GM12891 (cell line): ENCODE measurements at regions not wholly inside any gene's neighbourhood (a gene's known extent, or its start where the extent isn't known, plus 50 kb on each side); places are given as distances from the start of the nearest gene placed in this dataset.
"Not testable (repeated sequence)": the region's sequence is repeated elsewhere in the genome, so short reads cannot be mapped to it uniquely, and the experiment has no call there.

Experiments
- DNase-seq: peaks from one replicate; pipeline ENCODE4 v3.0.0; 2011; ENCODE audit warnings: low spot score; ENCODE audit not compliant: insufficient read length
- FAIRE-seq: peaks from 2 replicates; lab custom pipeline; 2011; peaks lifted over from hg19 to GRCh38; lab: Jason Lieb, UNC
- PAX5 ChIP-seq: IDR thresholded peaks from 2 replicates; pipeline ENCODE4 v1.6.1; 2011; ENCODE audit warnings: low read length, moderate library complexity, mild to moderate bottlenecking; ENCODE audit not compliant: insufficient read depth, severe bottlenecking
- POLR2A ChIP-seq: IDR thresholded peaks from 2 replicates; pipeline ENCODE4 v1.6.1; 2011; ENCODE audit warnings: low read depth, low read length, control low read depth
- POLR2AphosphoS5 ChIP-seq: IDR thresholded peaks from 2 replicates; pipeline ENCODE4 v1.6.1; 2011; ENCODE audit warnings: low read depth, low read length, control low read depth
- POU2F2 ChIP-seq: IDR thresholded peaks from 2 replicates; pipeline ENCODE4 v1.6.1; 2011; ENCODE audit warnings: low read depth, mild to moderate bottlenecking, control low read depth, low read length, moderate library complexity
- SPI1 ChIP-seq: IDR thresholded peaks from 2 replicates; pipeline ENCODE4 v1.6.1; 2011; ENCODE audit warnings: low read depth, low read length, control low read depth
- TAF1 ChIP-seq: IDR thresholded peaks from 2 replicates; pipeline ENCODE4 v1.6.1; 2011; ENCODE audit warnings: low read depth, low read length, control low read depth

- TF ChIP-seq POLR2A (no peak), POLR2AphosphoS5 (no peak), TAF1 (no peak), PAX5 (no peak), POU2F2 (no peak), SPI1 (no peak)
- FAIRE-seq (no peak), DNase-seq (no peak)
Observed at GRCh38 chr12:124123296-124124000, 150.4 kb downstream of the ZNF664 start.

- no peak for TF ChIP-seq POLR2A
- no peak for TF ChIP-seq POLR2AphosphoS5
- no peak; the same call in 1 of the 2 replicates for TF ChIP-seq SPI1
- TF ChIP-seq TAF1: no peak
- TF ChIP-seq POU2F2: no peak
- no peak for TF ChIP-seq PAX5
- FAIRE-seq (peak; percentile 65), DNase-seq (no peak)
Observed at GRCh38 chr12:124125203-124125871, 152.3 kb downstream of the ZNF664 start.

GRCh38 chr12:124126950-124127655 lies 154.1 kb downstream of the ZNF664 start:
- FAIRE-seq: peak; percentile 69
- TF ChIP-seq PAX5 (no peak), POLR2A (no peak), TAF1 (no peak), SPI1 (0 out of 2 replicates have a peak, but pooled peaks have one; percentile 15), POU2F2 (no peak), POLR2AphosphoS5 (no peak)
- DNase-seq: no peak

- FAIRE-seq: no peak
- TF ChIP-seq PAX5 (no peak), TAF1 (no peak), SPI1 (no peak), POLR2AphosphoS5 (no peak), POU2F2 (no peak), POLR2A (no peak)
- DNase-seq: no peak
Observed at GRCh38 chr12:124129132-124129531, 156.1 kb downstream of the ZNF664 start.

- no peak for TF ChIP-seq POLR2A
- TF ChIP-seq SPI1: no peak
- no peak for TF ChIP-seq POU2F2
- TF ChIP-seq POLR2AphosphoS5: no peak
- TF ChIP-seq PAX5: no peak
- no peak for TF ChIP-seq TAF1
- FAIRE-seq (peak; percentile 89), DNase-seq (no peak)
Observed at GRCh38 chr12:124130691-124131591, 157.9 kb downstream of the ZNF664 start.

GRCh38 chr12:124131659-124132058 lies 158.6 kb downstream of the ZNF664 start:
- DNase-seq (no peak), FAIRE-seq (no peak)
- TF ChIP-seq POLR2AphosphoS5 (no peak), TAF1 (no peak), POU2F2 (no peak), PAX5 (no peak), SPI1 (no peak), POLR2A (no peak)

GRCh38 chr12:124132530-124132929 lies 159.5 kb downstream of the ZNF664 start:
- TF ChIP-seq SPI1 (no peak), POLR2AphosphoS5 (no peak), POU2F2 (no peak), POLR2A (no peak), PAX5 (no peak), TAF1 (no peak)
- no peak for DNase-seq
- FAIRE-seq: no peak

- FAIRE-seq (no peak), DNase-seq (no peak)
- TF ChIP-seq POLR2AphosphoS5 (no peak), PAX5 (no peak), SPI1 (no peak), POLR2A (no peak), TAF1 (no peak), POU2F2 (no peak)
Observed at GRCh38 chr12:124136796-124137195, 158.1 kb upstream of the RFLNA start.

GRCh38 chr12:124140944-124141486 lies 153.9 kb upstream of the RFLNA start:
- DNase-seq (no peak), FAIRE-seq (no peak)
- TF ChIP-seq PAX5: no peak
- no peak for TF ChIP-seq TAF1
- TF ChIP-seq SPI1: no peak
- no peak for TF ChIP-seq POLR2A
- TF ChIP-seq POLR2AphosphoS5: no peak
- TF ChIP-seq POU2F2: no peak

- FAIRE-seq: not testable (repeated sequence)
Observed at GRCh38 chr12:124141611-124142010, 153.3 kb upstream of the RFLNA start.

More at GRCh38 chr12:124141611-124142010, 153.3 kb upstream of the RFLNA start:
- DNase-seq: not testable (repeated sequence)
